Endothelial cell of umbilical vein (primary cell): ENCODE measurements at regions not wholly inside any gene's neighbourhood (a gene's known extent, or its start where the extent isn't known, plus 50 kb on each side); places are given as distances from the start of the nearest gene placed in this dataset.
"Not testable (repeated sequence)": the region's sequence is repeated elsewhere in the genome, so short reads cannot be mapped to it uniquely, and the experiment has no call there.

Source experiments
- BruUV-seq: library from RNA; stranded (reverse); fragments of 400-500 nt; replicated peaks from 2 replicates; lab custom pipeline; 2021; lab: Mats Ljungman, UMichigan
- CTCF ChIA-PET: fragments of 300-600, 350-600 bp; sonication (Branson Sonifier 250); formaldehyde crosslinking; loops from one replicate; lab custom pipeline; 2021; ENCODE audit warnings: antibody characterized with exemption, inconsistent platforms; lab: Charles Lee
- POLR2A ChIA-PET: fragments of 300-600, 350-600 bp; sonication (Branson Sonifier 250); formaldehyde crosslinking; loops from one replicate; lab custom pipeline; 2021; ENCODE audit warnings: antibody characterized with exemption, inconsistent platforms; lab: Charles Lee
- DNase-seq: peaks from one replicate; pipeline ENCODE4 v3.0.0-alpha.2; 2011; ENCODE audit warnings: low read depth, low spot score
- FAIRE-seq: peaks from 2 replicates; lab custom pipeline; 2011; peaks lifted over from hg19 to GRCh38; lab: Jason Lieb, UNC
- H2AFZ ChIP-seq: 2 replicates; pipeline ENCODE4 v1.6.0; 2012; ENCODE audit warnings: low read depth, low read length, control low read depth, inconsistent platforms
- H3K27ac ChIP-seq: 2 replicates; pipeline ENCODE4 v1.5.1; 2011; ENCODE audit warnings: low read depth, mild to moderate bottlenecking, control low read depth, low read length, moderate library complexity; ENCODE audit not compliant: insufficient read depth
- H3K27me3 ChIP-seq, 2 experiments: 2 replicates each; pipeline versions ENCODE4 v1.6.0 to v1.6.1; 2011; ENCODE audit warnings: low read length in 2 of 2, mixed read lengths in 1 of 2; ENCODE audit not compliant: control insufficient read depth in 2 of 2, insufficient read depth in 2 of 2
- H3K36me3 ChIP-seq, 2 experiments: 2 replicates in 1 of 2; 3 replicates in 1 of 2; pipeline ENCODE4 v1.5.1; 2011; ENCODE audit warnings: low read length in 2 of 2, mild to moderate bottlenecking in 1 of 2, moderate library complexity in 1 of 2; ENCODE audit not compliant: control insufficient read depth in 2 of 2, insufficient read depth in 2 of 2; ENCODE audit errors: extremely low read depth in 1 of 2
- H3K4me1 ChIP-seq: 3 replicates; pipeline ENCODE4 v1.5.1; 2011; ENCODE audit warnings: mild to moderate bottlenecking, low read length; ENCODE audit not compliant: control insufficient read depth, insufficient read depth; ENCODE audit errors: extremely low read depth
- H3K4me2 ChIP-seq: 2 replicates; pipeline ENCODE4 v1.6.1; 2011; ENCODE audit warnings: low read length, control low read depth, mixed read lengths; ENCODE audit not compliant: insufficient read depth
- H3K4me3 ChIP-seq, 3 experiments: fragments of 200-600 bp in 1 of 3; sonication (generic), shearing (Covaris generic) in 1 of 3; replicated peaks in 1 of 3; 2 replicates each; pipeline ENCODE4 v1.5.1; 2011 to 2016; ENCODE audit warnings: control low read depth in 3 of 3, low read length in 3 of 3, mild to moderate bottlenecking in 2 of 3, inconsistent platforms in 1 of 3, low read depth in 1 of 3, moderate library complexity in 1 of 3; ENCODE audit not compliant: insufficient read depth in 1 of 3
- H3K79me2 ChIP-seq: 2 replicates; pipeline ENCODE4 v1.6.0; 2012; ENCODE audit warnings: low read length, inconsistent platforms; ENCODE audit not compliant: control insufficient read depth, insufficient read depth
- H3K9ac ChIP-seq: replicated peaks from 2 replicates; pipeline ENCODE3; 2011; ENCODE audit warnings: low read length, control low read depth; ENCODE audit not compliant: insufficient read depth; ENCODE audit errors: extremely low read depth
- H3K9me1 ChIP-seq: replicated peaks from 3 replicates; pipeline ENCODE4 v1.6.0; 2011; ENCODE audit warnings: mild to moderate bottlenecking, low read length; ENCODE audit not compliant: control insufficient read depth, insufficient read depth; ENCODE audit errors: extremely low read depth
- H3K9me3 ChIP-seq: replicated peaks from 2 replicates; pipeline ENCODE4 v1.5.1; 2012; ENCODE audit warnings: low read length, inconsistent platforms; ENCODE audit not compliant: control insufficient read depth, insufficient read depth
- H4K20me1 ChIP-seq: replicated peaks from 2 replicates; pipeline ENCODE3; 2011; ENCODE audit warnings: mild to moderate bottlenecking, low read length; ENCODE audit not compliant: control insufficient read depth, insufficient read depth; ENCODE audit errors: extremely low read depth
- EZH2 ChIP-seq: IDR thresholded peaks from 2 replicates; pipeline ENCODE4 v1.6.1; 2012; ENCODE audit warnings: borderline replicate concordance, low read depth, mild to moderate bottlenecking, moderate library complexity, low read length, inconsistent platforms; ENCODE audit not compliant: severe bottlenecking
- FOS ChIP-seq: IDR thresholded peaks from 2 replicates; pipeline ENCODE4 v1.6.1; 2011; ENCODE audit warnings: mild to moderate bottlenecking, low read length, moderate library complexity, borderline replicate concordance; ENCODE audit not compliant: insufficient read depth
- GATA2 ChIP-seq: IDR thresholded peaks from 2 replicates; pipeline ENCODE4 v1.7.0; 2011; ENCODE audit warnings: low read depth, mild to moderate bottlenecking, moderate library complexity, mixed read lengths, low read length; ENCODE audit not compliant: insufficient read length, insufficient read depth
- JUN ChIP-seq: IDR thresholded peaks from 2 replicates; pipeline ENCODE4 v1.6.1; 2011; ENCODE audit warnings: borderline replicate concordance, low read depth; ENCODE audit not compliant: insufficient read length, insufficient read depth
- MYC ChIP-seq: IDR thresholded peaks from one replicate; pipeline ENCODE4 v1.6.1; 2011; ENCODE audit warnings: mild to moderate bottlenecking, low read depth, low read length
- POLR2A ChIP-seq: IDR thresholded peaks from 2 replicates; pipeline ENCODE4 v1.6.1; 2012; ENCODE audit warnings: low read depth, mild to moderate bottlenecking, control low read depth, low read length
- dilution Hi-C: fragments of 300-500 bp; cut with MboI; formaldehyde crosslinking; loops from one replicate; pipeline ENCODE4 v1.15.0; 2019; ENCODE audit warnings: low sequenced_read_pairs; ENCODE audit not compliant: extremely low pct_ligation_motif_present
- intact Hi-C: fragments of 100-400 bp; cut with micrococcal nuclease; formaldehyde crosslinking; loops from one replicate; pipeline ENCODE4 v1.10.0; 2022

- FAIRE-seq (no peak), DNase-seq (no peak)
- Histone ChIP-seq H3K9me1 (no peaks in the 10 kb centered on the region), H3K9ac (no peak overlapping the region), H3K4me1 (no peaks in the 10 kb centered on the region), H3K9me3 (no peaks in the 10 kb centered on the region), H3K4me2 (no peak overlapping the region), H2AFZ (no peak overlapping the region), H3K4me3 (no peak overlapping the region), H3K36me3 (no peaks in the 10 kb centered on the region), H4K20me1 (no peaks in the 10 kb centered on the region), H3K27me3 (no peaks in the 10 kb centered on the region), H3K27ac (no peak overlapping the region), H3K79me2 (no peaks in the 10 kb centered on the region)
- CTCF ChIA-PET, result no interaction called here
- POLR2A ChIA-PET, result no interaction called here
- dilution Hi-C loops (no loop called here), intact Hi-C loops (no loop called here)
- TF ChIP-seq FOS (no peak), POLR2A (no peak), GATA2 (no peak), JUN (no peak), MYC (no peak), EZH2 (no peak)
- BruUV-seq, result no TSS peak
Observed at GRCh38 chr4:169898095-169898494, 128.1 kb downstream of the MFAP3L start.

- BruUV-seq, H3K36me3 ChIP-seq, CTCF ChIA-PET: not testable (repeated sequence)
Observed at GRCh38 chr4:169894767-169895166, 131.4 kb downstream of the MFAP3L start.

More at GRCh38 chr4:169894767-169895166, 131.4 kb downstream of the MFAP3L start:
- H3K27me3 ChIP-seq, H4K20me1 ChIP-seq, DNase-seq, H3K79me2 ChIP-seq, POLR2A ChIA-PET, H3K9me3 ChIP-seq, H3K4me1 ChIP-seq, H2AFZ ChIP-seq, H3K9me1 ChIP-seq, dilution Hi-C loops, H3K9ac ChIP-seq, H3K4me2 ChIP-seq, H3K27ac ChIP-seq, FAIRE-seq, intact Hi-C loops, H3K4me3 ChIP-seq: not testable (repeated sequence)
